GM12864 (cell line): ENCODE measurements at regions not wholly inside any gene's neighbourhood (a gene's known extent, or its start where the extent isn't known, plus 50 kb on each side); places are given as distances from the start of the nearest gene placed in this dataset.
"Not testable (repeated sequence)": the region's sequence is repeated elsewhere in the genome, so short reads cannot be mapped to it uniquely, and the experiment has no call there.

Source experiments
- DNase-seq: peaks from one replicate; pipeline ENCODE4 v3.0.0-alpha.2; 2011; ENCODE audit warnings: low read depth
- H3K4me3 ChIP-seq: 2 replicates; pipeline ENCODE4 v1.5.1; 2011; ENCODE audit warnings: mild to moderate bottlenecking, low read depth, low read length, control low read depth
- CTCF ChIP-seq: IDR thresholded peaks from 2 replicates; pipeline ENCODE4 v1.5.1; 2011; ENCODE audit warnings: low read depth, mild to moderate bottlenecking, moderate library complexity, low read length, control low read depth, inconsistent platforms; ENCODE audit errors: missing control alignments

- no peak for TF ChIP-seq CTCF
- H3K4me3 ChIP-seq, result no peak overlapping the region
- no peak for DNase-seq
Measured at GRCh38 chr21:35506771-35507170, 457.7 kb upstream of the RUNX1 start.

- H3K4me3 ChIP-seq, result no peak overlapping the region
- TF ChIP-seq CTCF, result no peak
- no peak for DNase-seq
Measured at GRCh38 chr21:35506352-35506751, 457.2 kb upstream of the RUNX1 start.

GRCh38 chr21:35504951-35505466, 455.9 kb upstream of the RUNX1 start:
- no peak for TF ChIP-seq CTCF
- no peak overlapping the region for H3K4me3 ChIP-seq
- no peak for DNase-seq

- no peak for TF ChIP-seq CTCF
- DNase-seq, result no peak
- no peak overlapping the region for H3K4me3 ChIP-seq
Measured at GRCh38 chr21:35504277-35504676, 455.2 kb upstream of the RUNX1 start.

GRCh38 chr21:35503671-35504070, 454.6 kb upstream of the RUNX1 start:
- no peak for TF ChIP-seq CTCF
- no peak for DNase-seq
- no peak overlapping the region for H3K4me3 ChIP-seq

GRCh38 chr21:35502821-35503220, 453.7 kb upstream of the RUNX1 start:
- DNase-seq, result no peak
- TF ChIP-seq CTCF, result no peak
- H3K4me3 ChIP-seq, result no peak overlapping the region

GRCh38 chr21:35497522-35497921, 448.4 kb upstream of the RUNX1 start:
- DNase-seq, result not testable (repeated sequence)

More at GRCh38 chr21:35497522-35497921, 448.4 kb upstream of the RUNX1 start:
- not testable (repeated sequence) for H3K4me3 ChIP-seq
